WTC11 (cell line): ENCODE measurements at regions not wholly inside any gene's neighbourhood (a gene's known extent, or its start where the extent isn't known, plus 50 kb on each side); places are given as distances from the start of the nearest gene placed in this dataset.

Experiments
- ATAC-seq: fragments of 200-7000 bp; cut with Tn5 transposase; 2 replicates; pipeline ENCODE4 v1.10.0; 2021; ENCODE audit warnings: mild to moderate bottlenecking, moderate library complexity
- CTCF ChIA-PET: fragments of 300-600 bp; sonication (Branson Sonifier 250); formaldehyde crosslinking; loops from one replicate; lab custom pipeline; 2021; ENCODE audit warnings: antibody characterized with exemption; lab: Charles Lee
- POLR2A ChIA-PET: fragments of 350-600 bp; sonication (Branson Sonifier 250); formaldehyde crosslinking; loops from one replicate; lab custom pipeline; 2021; ENCODE audit warnings: antibody characterized with exemption; lab: Charles Lee
- DNase-seq: peaks from one replicate; pipeline ENCODE4 v3.0.0; 2021; ENCODE audit warnings: low spot score
- H3K27ac Mint-ChIP-seq: 2 replicates; pipeline ENCODE4 v1.8.0; 2021; ENCODE audit warnings: mixed read lengths
- H3K27me3 Mint-ChIP-seq: 2 replicates; pipeline ENCODE4 v1.8.0; 2021; ENCODE audit warnings: low read depth, mild to moderate bottlenecking, moderate library complexity, mixed read lengths
- H3K36me3 Mint-ChIP-seq: 2 replicates; pipeline ENCODE4 v1.8.0; 2021; ENCODE audit warnings: mixed read lengths
- H3K4me1 Mint-ChIP-seq: 2 replicates; pipeline ENCODE4 v1.8.0; 2022; ENCODE audit warnings: mixed read lengths
- H3K4me3 Mint-ChIP-seq: 2 replicates; pipeline ENCODE4 v1.8.0; 2021; ENCODE audit warnings: mild to moderate bottlenecking, moderate library complexity, mixed read lengths
- H3K9me3 Mint-ChIP-seq: 2 replicates; pipeline ENCODE4 v1.8.0; 2021; ENCODE audit warnings: mixed read lengths
- AR ChIP-seq: fragments of 250-450 bp; sonication (Bioruptor Pico); IDR thresholded peaks from 2 replicates; pipeline ENCODE4 v1.9.0; 2021; ENCODE audit warnings: mild to moderate bottlenecking
- ATF3 ChIP-seq: sonication (generic); formaldehyde crosslinking; conservative IDR thresholded peaks from 2 replicates; pipeline ENCODE4 v1.8.1; 2022; ENCODE audit warnings: mild to moderate bottlenecking, missing genetic modification reagents
- CDX4 ChIP-seq: fragments of 250-450 bp; sonication (Bioruptor Pico); IDR thresholded peaks from 2 replicates; pipeline ENCODE4 v1.9.0; 2021; ENCODE audit warnings: moderate library complexity, mild to moderate bottlenecking, inconsistent platforms, borderline replicate concordance
- CTCF ChIP-seq: fragments of 200-600 bp; IDR thresholded peaks from 2 replicates; pipeline ENCODE4 v1.8.0; 2022; ENCODE audit warnings: antibody characterized with exemption
- EMX1 ChIP-seq: fragments of 250-450 bp; sonication (Bioruptor Pico); IDR thresholded peaks from 2 replicates; pipeline ENCODE4 v1.8.0; 2021; ENCODE audit warnings: mild to moderate bottlenecking
- ERG ChIP-seq: fragments of 250-450 bp; sonication (Bioruptor Pico); IDR thresholded peaks from 2 replicates; pipeline ENCODE4 v1.8.0; 2021; ENCODE audit warnings: mild to moderate bottlenecking
- FOXK1 ChIP-seq: sonication (generic); formaldehyde crosslinking; IDR thresholded peaks from 2 replicates; pipeline ENCODE4 v1.8.0; 2022; ENCODE audit warnings: mild to moderate bottlenecking, moderate library complexity, missing genetic modification reagents
- JUN ChIP-seq: sonication (generic); formaldehyde crosslinking; IDR thresholded peaks from 2 replicates; pipeline ENCODE4 v1.8.0; 2023; ENCODE audit warnings: mild to moderate bottlenecking, missing genetic modification reagents
- NFE2L1 ChIP-seq: sonication (generic); formaldehyde crosslinking; IDR thresholded peaks from 2 replicates; pipeline ENCODE4 v1.8.1; 2023; ENCODE audit warnings: missing genetic modification reagents
- NFYB ChIP-seq: sonication (generic); formaldehyde crosslinking; conservative IDR thresholded peaks from 2 replicates; pipeline ENCODE4 v1.8.0; 2022; ENCODE audit warnings: low read depth, missing genetic modification reagents
- STAT6 ChIP-seq: sonication (generic); formaldehyde crosslinking; conservative IDR thresholded peaks from 2 replicates; pipeline ENCODE4 v1.8.1; 2023; ENCODE audit warnings: mild to moderate bottlenecking, low read depth, missing genetic modification reagents, moderate library complexity
- ZNF138 ChIP-seq: sonication (generic); formaldehyde crosslinking; conservative IDR thresholded peaks from 2 replicates; pipeline ENCODE4 v1.8.1; 2022; ENCODE audit warnings: mild to moderate bottlenecking, moderate library complexity, missing genetic modification reagents
- ZNF317 ChIP-seq: sonication (generic); formaldehyde crosslinking; IDR thresholded peaks from 2 replicates; pipeline ENCODE4 v1.8.1; 2023; ENCODE audit warnings: low read depth, mild to moderate bottlenecking, moderate library complexity, missing genetic modification reagents, borderline replicate concordance
- ZNF423 ChIP-seq: fragments of 250-450 bp; sonication (Bioruptor Pico); IDR thresholded peaks from 2 replicates; pipeline ENCODE4 v2.1.2; 2022; ENCODE audit warnings: mild to moderate bottlenecking, moderate library complexity
- TF ChIP-seq, protein P1 (sequence below): sonication (generic); formaldehyde crosslinking; IDR thresholded peaks from 2 replicates; pipeline ENCODE4 v1.8.1; 2023; ENCODE audit warnings: mild to moderate bottlenecking, missing genetic modification reagents, borderline replicate concordance
- TF ChIP-seq, protein P2 (sequence below): sonication (generic); formaldehyde crosslinking; IDR thresholded peaks from 2 replicates; pipeline ENCODE4 v1.8.1; 2022; ENCODE audit warnings: mild to moderate bottlenecking, missing genetic modification reagents, moderate library complexity, borderline replicate concordance

DNA sequence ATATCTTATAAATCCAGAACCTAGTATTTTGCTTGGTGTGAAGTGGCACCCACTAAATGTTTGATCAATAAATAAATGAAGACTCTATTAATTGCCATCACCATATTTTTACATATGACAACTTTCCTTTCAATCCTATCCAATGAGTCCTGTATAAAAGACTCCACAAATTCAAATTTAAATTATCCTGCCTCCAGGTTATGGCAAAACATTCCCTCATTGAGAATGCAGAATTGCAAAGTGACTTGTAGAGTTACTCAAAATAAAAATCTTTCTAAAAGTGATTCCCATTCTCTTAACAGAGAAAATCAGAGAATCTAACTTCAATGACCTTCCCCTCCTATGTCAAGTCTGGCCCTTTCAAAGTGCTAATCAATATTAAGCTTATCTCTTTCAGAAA lies 236.8 kb downstream of the GRB14 start:
- no peak overlapping the region for H3K27ac Mint-ChIP-seq
- H3K36me3 Mint-ChIP-seq: no peaks in the 10 kb centered on the region
- POLR2A ChIA-PET: no interaction called here
- H3K4me3 Mint-ChIP-seq: no peak overlapping the region
- TF ChIP-seq ZNF317 (no peak), ATF3 (no peak)
- no peaks in the 10 kb centered on the region for H3K9me3 Mint-ChIP-seq
- CTCF ChIA-PET: no interaction called here
- no peak for DNase-seq
- no peaks in the 10 kb centered on the region for H3K27me3 Mint-ChIP-seq
- H3K4me1 Mint-ChIP-seq: peaks cover 33% of the 10 kb centered on the region
- ATAC-seq: no peak

DNA sequence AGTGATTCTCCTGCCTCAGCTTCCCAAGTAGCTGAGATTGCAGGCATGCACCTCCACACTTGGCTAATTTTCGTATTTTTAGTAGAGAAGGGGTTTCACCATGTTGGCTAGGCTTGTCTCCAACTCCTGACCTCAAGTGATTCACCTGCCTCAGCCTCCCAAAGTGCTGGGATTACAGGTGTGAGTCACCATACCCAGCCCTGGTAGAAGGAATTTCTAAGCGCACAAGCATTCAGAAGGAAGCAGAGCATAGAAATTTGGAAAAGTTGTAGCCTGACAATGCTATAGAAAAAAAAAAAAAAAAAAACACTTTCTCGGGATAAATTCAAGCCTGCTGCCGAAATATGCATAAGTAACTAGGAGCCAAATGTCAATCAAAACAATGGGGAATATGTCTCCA lies 249.4 kb downstream of the GRB14 start:
- Mint-ChIP-seq H3K36me3 (peaks cover 27% of the 10 kb centered on the region), H3K9me3 (peaks cover 35% of the 10 kb centered on the region)
- no peak for DNase-seq
- no peak for TF ChIP-seq JUN
- TF ChIP-seq ZNF138 (CRISPR knock-in tag): no peak
- no peak for TF ChIP-seq NFYB (CRISPR knock-in tag)
- TF ChIP-seq, all 79 proteins: peak for 0
- Mint-ChIP-seq H3K27ac (no peak overlapping the region), H3K4me3 (no peak overlapping the region), H3K27me3 (no peaks in the 10 kb centered on the region), H3K4me1 (peaks cover 4% of the 10 kb centered on the region)
- ChIA-PET POLR2A (no interaction called here), CTCF (no interaction called here)
- ATAC-seq: no peak

GRCh38 chr2:164369366-164369765 lies 251.9 kb downstream of the GRB14 start:
- no peaks in the 10 kb centered on the region for H3K27me3 Mint-ChIP-seq
- DNase-seq: no peak
- no peak for ATAC-seq
- peaks cover 27% of the 10 kb centered on the region for H3K36me3 Mint-ChIP-seq
- ChIA-PET POLR2A (no interaction called here), CTCF (no interaction called here)
- H3K4me3 Mint-ChIP-seq: no peak overlapping the region
- H3K4me1 Mint-ChIP-seq: no peaks in the 10 kb centered on the region
- H3K27ac Mint-ChIP-seq: no peak overlapping the region
- H3K9me3 Mint-ChIP-seq: peaks cover 35% of the 10 kb centered on the region
- TF ChIP-seq ERG (CRISPR knock-in tag): no peak
- no peak for TF ChIP-seq FOXK1 (CRISPR knock-in tag)
- TF ChIP-seq CTCF: no peak
- TF ChIP-seq ZNF317: no peak
- TF ChIP-seq ATF3: no peak
- TF ChIP-seq ZNF423 (CRISPR knock-in tag): no peak
- no peak for TF ChIP-seq CDX4 (CRISPR knock-in tag)
- no peak for TF ChIP-seq AR (CRISPR knock-in tag)
- TF ChIP-seq, protein P1, sequence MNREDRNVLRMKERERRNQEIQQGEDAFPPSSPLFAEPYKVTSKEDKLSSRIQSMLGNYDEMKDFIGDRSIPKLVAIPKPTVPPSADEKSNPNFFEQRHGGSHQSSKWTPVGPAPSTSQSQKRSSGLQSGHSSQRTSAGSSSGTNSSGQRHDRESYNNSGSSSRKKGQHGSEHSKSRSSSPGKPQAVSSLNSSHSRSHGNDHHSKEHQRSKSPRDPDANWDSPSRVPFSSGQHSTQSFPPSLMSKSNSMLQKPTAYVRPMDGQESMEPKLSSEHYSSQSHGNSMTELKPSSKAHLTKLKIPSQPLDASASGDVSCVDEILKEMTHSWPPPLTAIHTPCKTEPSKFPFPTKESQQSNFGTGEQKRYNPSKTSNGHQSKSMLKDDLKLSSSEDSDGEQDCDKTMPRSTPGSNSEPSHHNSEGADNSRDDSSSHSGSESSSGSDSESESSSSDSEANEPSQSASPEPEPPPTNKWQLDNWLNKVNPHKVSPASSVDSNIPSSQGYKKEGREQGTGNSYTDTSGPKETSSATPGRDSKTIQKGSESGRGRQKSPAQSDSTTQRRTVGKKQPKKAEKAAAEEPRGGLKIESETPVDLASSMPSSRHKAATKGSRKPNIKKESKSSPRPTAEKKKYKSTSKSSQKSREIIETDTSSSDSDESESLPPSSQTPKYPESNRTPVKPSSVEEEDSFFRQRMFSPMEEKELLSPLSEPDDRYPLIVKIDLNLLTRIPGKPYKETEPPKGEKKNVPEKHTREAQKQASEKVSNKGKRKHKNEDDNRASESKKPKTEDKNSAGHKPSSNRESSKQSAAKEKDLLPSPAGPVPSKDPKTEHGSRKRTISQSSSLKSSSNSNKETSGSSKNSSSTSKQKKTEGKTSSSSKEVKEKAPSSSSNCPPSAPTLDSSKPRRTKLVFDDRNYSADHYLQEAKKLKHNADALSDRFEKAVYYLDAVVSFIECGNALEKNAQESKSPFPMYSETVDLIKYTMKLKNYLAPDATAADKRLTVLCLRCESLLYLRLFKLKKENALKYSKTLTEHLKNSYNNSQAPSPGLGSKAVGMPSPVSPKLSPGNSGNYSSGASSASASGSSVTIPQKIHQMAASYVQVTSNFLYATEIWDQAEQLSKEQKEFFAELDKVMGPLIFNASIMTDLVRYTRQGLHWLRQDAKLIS: no peak
- no peak for TF ChIP-seq NFYB (CRISPR knock-in tag)
- TF ChIP-seq NFE2L1 (CRISPR knock-in tag): no peak
- no peak for TF ChIP-seq EMX1 (CRISPR knock-in tag)
- TF ChIP-seq, protein P2, sequence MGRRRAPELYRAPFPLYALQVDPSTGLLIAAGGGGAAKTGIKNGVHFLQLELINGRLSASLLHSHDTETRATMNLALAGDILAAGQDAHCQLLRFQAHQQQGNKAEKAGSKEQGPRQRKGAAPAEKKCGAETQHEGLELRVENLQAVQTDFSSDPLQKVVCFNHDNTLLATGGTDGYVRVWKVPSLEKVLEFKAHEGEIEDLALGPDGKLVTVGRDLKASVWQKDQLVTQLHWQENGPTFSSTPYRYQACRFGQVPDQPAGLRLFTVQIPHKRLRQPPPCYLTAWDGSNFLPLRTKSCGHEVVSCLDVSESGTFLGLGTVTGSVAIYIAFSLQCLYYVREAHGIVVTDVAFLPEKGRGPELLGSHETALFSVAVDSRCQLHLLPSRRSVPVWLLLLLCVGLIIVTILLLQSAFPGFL (CRISPR knock-in tag): no peak
- TF ChIP-seq STAT6 (CRISPR knock-in tag): no peak
